ENCODE measurements at regions not wholly inside any gene's neighbourhood (a gene's known extent, or its start where the extent isn't known, plus 50 kb on each side); places are given as distances from the start of the nearest gene placed in this dataset.

DNA sequence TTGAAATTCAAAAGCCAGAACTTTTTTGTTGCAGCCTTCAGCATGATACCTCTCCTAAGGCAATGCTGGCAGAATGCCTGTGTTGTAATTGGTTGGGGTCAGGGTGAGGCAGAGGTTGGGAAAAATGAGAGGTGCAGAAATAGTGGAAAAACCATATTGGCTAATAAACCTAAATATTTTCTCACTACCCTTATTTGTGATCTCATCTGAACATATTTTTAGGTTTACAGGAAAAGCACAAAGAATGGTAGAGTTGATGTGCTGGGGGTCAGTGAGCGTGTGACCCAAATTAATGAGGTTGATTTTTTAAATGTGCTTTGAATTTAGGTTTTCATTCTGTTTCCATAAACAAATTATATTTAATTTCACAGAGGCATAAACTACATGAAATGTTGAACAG is 437.3 kb downstream of the HDGFL1 start:
- TF ChIP-seq CTCF (IDR thresholded peaks at IDR 0.05), result no peak
- Histone ChIP-seq H3K9me3 (no peaks in the 10 kb centered on the region), H3K27ac (no peak overlapping the region), H3K4me1 (no peaks in the 10 kb centered on the region), H3K9ac (ENCODE audit: low read depth in 2 of 2, low read length in 2 of 2) (no peak overlapping the region), H3K36me3 (no peaks in the 10 kb centered on the region), H3K27me3 (no peaks in the 10 kb centered on the region), H3K4me3 (no peak overlapping the region)
- intact Hi-C loops (cut with DNase I), result no loop called here
- DNase-seq, result no peak

- no peak overlapping the region for H3K27ac ChIP-seq
- no peak for DNase-seq
- no peaks in the 10 kb centered on the region for H3K9me3 ChIP-seq
- TF ChIP-seq CTCF (IDR thresholded peaks at IDR 0.05), result no peak
- H3K4me3 ChIP-seq, result no peak overlapping the region
- H3K27me3 ChIP-seq, result no peaks in the 10 kb centered on the region
- intact Hi-C loops (cut with DNase I), result no loop called here
- no peak overlapping the region for H3K9ac ChIP-seq (ENCODE audit: low read depth in 2 of 2, low read length in 2 of 2)
- no peaks in the 10 kb centered on the region for H3K36me3 ChIP-seq
- no peaks in the 10 kb centered on the region for H3K4me1 ChIP-seq
Measured at GRCh38 chr6:23011615-23012014, 442.2 kb downstream of the HDGFL1 start.

GRCh38 chr6:23013776-23014175 is 444.4 kb downstream of the HDGFL1 start:
- H3K4me1 ChIP-seq, result no peaks in the 10 kb centered on the region
- TF ChIP-seq CTCF (IDR thresholded peaks at IDR 0.05), result no peak

GRCh38 chr6:23016696-23017095 is 447.3 kb downstream of the HDGFL1 start:
- H3K27me3 ChIP-seq, result no peaks in the 10 kb centered on the region
- intact Hi-C loops (cut with DNase I), result no loop called here
- H3K9me3 ChIP-seq, result no peaks in the 10 kb centered on the region
- no peaks in the 10 kb centered on the region for H3K4me1 ChIP-seq
- no peak overlapping the region for H3K9ac ChIP-seq (ENCODE audit: low read depth in 2 of 2, low read length in 2 of 2)
- TF ChIP-seq CTCF (IDR thresholded peaks at IDR 0.05), result no peak
- H3K4me3 ChIP-seq, result no peak overlapping the region
- H3K36me3 ChIP-seq, result no peaks in the 10 kb centered on the region
- no peak overlapping the region for H3K27ac ChIP-seq
- DNase-seq, result no peak

More at GRCh38 chr6:23013776-23014175, 444.4 kb downstream of the HDGFL1 start:
- Histone ChIP-seq H3K4me3 (no peak overlapping the region), H3K9ac (ENCODE audit: low read depth in 2 of 2, low read length in 2 of 2) (no peak overlapping the region), H3K27ac (no peak overlapping the region), H3K36me3 (no peaks in the 10 kb centered on the region), H3K27me3 (no peaks in the 10 kb centered on the region), H3K9me3 (no peaks in the 10 kb centered on the region)
- intact Hi-C loops (cut with DNase I), result no loop called here
- DNase-seq, result no peak

DNA sequence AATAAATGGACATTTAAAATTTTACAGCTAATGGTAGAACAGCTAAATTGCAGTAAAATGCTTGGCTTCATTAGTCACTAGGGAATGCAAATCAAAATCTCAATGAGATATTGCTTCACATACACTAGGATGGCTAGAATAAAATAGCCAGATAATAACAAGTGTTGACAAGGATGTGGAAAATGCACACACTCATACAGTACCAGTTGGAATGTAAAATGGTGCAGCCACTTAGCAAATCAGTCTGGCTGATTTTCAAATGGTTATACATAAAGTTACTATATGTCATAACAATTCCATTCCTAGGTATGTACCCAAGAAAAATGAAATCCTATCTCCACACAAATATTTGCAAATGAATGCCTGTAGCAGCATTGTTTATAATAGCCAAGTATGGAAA is 452.1 kb downstream of the HDGFL1 start:
- Histone ChIP-seq H3K27ac (no peak overlapping the region), H3K27me3 (no peaks in the 10 kb centered on the region), H3K36me3 (no peaks in the 10 kb centered on the region), H3K9me3 (no peaks in the 10 kb centered on the region), H3K4me1 (no peaks in the 10 kb centered on the region), H3K4me3 (no peak overlapping the region), H3K9ac (ENCODE audit: low read depth in 2 of 2, low read length in 2 of 2) (no peak overlapping the region)
- no peak for DNase-seq
- intact Hi-C loops (cut with DNase I), result no loop called here
- TF ChIP-seq CTCF (IDR thresholded peaks at IDR 0.05), result no peak

- no peak for DNase-seq
- no peak overlapping the region for H3K9ac ChIP-seq (ENCODE audit: low read depth in 2 of 2, low read length in 2 of 2)
- no peak for TF ChIP-seq CTCF (IDR thresholded peaks at IDR 0.05)
Measured at GRCh38 chr6:23027281-23027680, 457.9 kb downstream of the HDGFL1 start.

More at GRCh38 chr6:23027281-23027680, 457.9 kb downstream of the HDGFL1 start:
- no peak overlapping the region for H3K4me3 ChIP-seq
- no peaks in the 10 kb centered on the region for H3K4me1 ChIP-seq
- intact Hi-C loops (cut with DNase I), result no loop called here
- no peak overlapping the region for H3K27ac ChIP-seq
- H3K9me3 ChIP-seq, result no peaks in the 10 kb centered on the region
- H3K36me3 ChIP-seq, result no peaks in the 10 kb centered on the region
- no peaks in the 10 kb centered on the region for H3K27me3 ChIP-seq
